ENCODE measurements at regions not wholly inside any gene's neighbourhood (a gene's known extent, or its start where the extent isn't known, plus 50 kb on each side); places are given as distances from the start of the nearest gene placed in this dataset.

GRCh38 chr5:2135354-2135753 is 252.6 kb upstream of the IRX4 start:
- Histone ChIP-seq H4K20me1 (ENCODE audit: insufficient read depth) (no peaks in the 10 kb centered on the region), H3K79me2 (ENCODE audit: insufficient read depth, low read depth) (no peaks in the 10 kb centered on the region), H3K27ac (no peak overlapping the region), H3K4me1 (ENCODE audit: low read depth, poor library complexity, severe bottlenecking) (no peaks in the 10 kb centered on the region), H3K9ac (no peak overlapping the region), H3K4me3 (IDR thresholded peaks at IDR 0.05; ENCODE audit: insufficient read depth, low read depth, low read length) (no peak overlapping the region), H3K27me3 (ENCODE audit: insufficient read depth, low read depth) (no peaks in the 10 kb centered on the region), H2AFZ (ENCODE audit: low read depth) (no peak overlapping the region), H3K4me2 (no peak overlapping the region), H3K36me3 (ENCODE audit: insufficient read depth) (no peaks in the 10 kb centered on the region)
- TF ChIP-seq, protein P1, sequence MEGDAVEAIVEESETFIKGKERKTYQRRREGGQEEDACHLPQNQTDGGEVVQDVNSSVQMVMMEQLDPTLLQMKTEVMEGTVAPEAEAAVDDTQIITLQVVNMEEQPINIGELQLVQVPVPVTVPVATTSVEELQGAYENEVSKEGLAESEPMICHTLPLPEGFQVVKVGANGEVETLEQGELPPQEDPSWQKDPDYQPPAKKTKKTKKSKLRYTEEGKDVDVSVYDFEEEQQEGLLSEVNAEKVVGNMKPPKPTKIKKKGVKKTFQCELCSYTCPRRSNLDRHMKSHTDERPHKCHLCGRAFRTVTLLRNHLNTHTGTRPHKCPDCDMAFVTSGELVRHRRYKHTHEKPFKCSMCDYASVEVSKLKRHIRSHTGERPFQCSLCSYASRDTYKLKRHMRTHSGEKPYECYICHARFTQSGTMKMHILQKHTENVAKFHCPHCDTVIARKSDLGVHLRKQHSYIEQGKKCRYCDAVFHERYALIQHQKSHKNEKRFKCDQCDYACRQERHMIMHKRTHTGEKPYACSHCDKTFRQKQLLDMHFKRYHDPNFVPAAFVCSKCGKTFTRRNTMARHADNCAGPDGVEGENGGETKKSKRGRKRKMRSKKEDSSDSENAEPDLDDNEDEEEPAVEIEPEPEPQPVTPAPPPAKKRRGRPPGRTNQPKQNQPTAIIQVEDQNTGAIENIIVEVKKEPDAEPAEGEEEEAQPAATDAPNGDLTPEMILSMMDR (conservative IDR thresholded peaks at IDR 0.05; ENCODE audit: low read depth, low read length): no peak

GRCh38 chr5:2134543-2135292 is 252.0 kb upstream of the IRX4 start:
- Histone ChIP-seq H3K9ac (no peak overlapping the region), H2AFZ (ENCODE audit: low read depth) (no peak overlapping the region), H3K79me2 (ENCODE audit: insufficient read depth, low read depth) (no peaks in the 10 kb centered on the region), H3K4me1 (ENCODE audit: low read depth, poor library complexity, severe bottlenecking) (no peaks in the 10 kb centered on the region), H3K27me3 (ENCODE audit: insufficient read depth, low read depth) (no peaks in the 10 kb centered on the region), H3K4me2 (no peak overlapping the region), H3K36me3 (ENCODE audit: insufficient read depth) (no peaks in the 10 kb centered on the region), H3K4me3 (IDR thresholded peaks at IDR 0.05; ENCODE audit: insufficient read depth, low read depth, low read length) (no peak overlapping the region), H4K20me1 (ENCODE audit: insufficient read depth) (no peaks in the 10 kb centered on the region), H3K27ac (no peak overlapping the region)
- TF ChIP-seq, protein P1 (conservative IDR thresholded peaks at IDR 0.05; ENCODE audit: low read depth, low read length): no peak

DNA sequence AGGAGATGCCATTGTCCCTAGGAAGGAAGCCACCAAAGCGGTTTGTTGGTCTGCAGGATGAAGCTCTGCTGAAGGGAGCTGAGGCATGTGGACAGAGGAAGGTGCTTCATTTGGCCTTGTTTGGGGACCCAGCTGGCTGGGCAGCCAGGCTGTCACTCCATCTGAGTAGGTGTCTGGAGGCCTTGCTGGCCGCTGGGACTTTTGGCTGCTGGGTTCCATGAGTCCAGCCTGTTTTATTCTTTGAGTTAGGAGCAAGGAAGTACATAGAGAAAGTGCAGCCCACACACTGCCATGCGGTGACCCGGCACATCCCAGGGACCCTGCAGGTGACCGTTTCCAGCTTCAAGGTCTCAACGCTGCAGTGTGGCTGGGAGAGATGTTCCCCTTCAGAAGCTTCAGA is 251.2 kb upstream of the IRX4 start:
- no peaks in the 10 kb centered on the region for H3K36me3 ChIP-seq (ENCODE audit: insufficient read depth)
- TF ChIP-seq, protein P1 (conservative IDR thresholded peaks at IDR 0.05; ENCODE audit: low read depth, low read length): no peak
- H3K4me1 ChIP-seq (ENCODE audit: low read depth, poor library complexity, severe bottlenecking): no peaks in the 10 kb centered on the region
- H4K20me1 ChIP-seq (ENCODE audit: insufficient read depth): no peaks in the 10 kb centered on the region
- H2AFZ ChIP-seq (ENCODE audit: low read depth): no peak overlapping the region
- H3K9ac ChIP-seq: no peak overlapping the region
- H3K27me3 ChIP-seq (ENCODE audit: insufficient read depth, low read depth): no peaks in the 10 kb centered on the region
- no peak overlapping the region for H3K27ac ChIP-seq
- H3K4me2 ChIP-seq: no peak overlapping the region
- no peaks in the 10 kb centered on the region for H3K79me2 ChIP-seq (ENCODE audit: insufficient read depth, low read depth)
- H3K4me3 ChIP-seq (IDR thresholded peaks at IDR 0.05; ENCODE audit: insufficient read depth, low read depth, low read length): no peak overlapping the region

- H3K27me3 ChIP-seq (ENCODE audit: insufficient read depth, low read depth): no peaks in the 10 kb centered on the region
- no peaks in the 10 kb centered on the region for H3K79me2 ChIP-seq (ENCODE audit: insufficient read depth, low read depth)
- no peaks in the 10 kb centered on the region for H3K4me1 ChIP-seq (ENCODE audit: low read depth, poor library complexity, severe bottlenecking)
- no peak overlapping the region for H3K9ac ChIP-seq
- H2AFZ ChIP-seq (ENCODE audit: low read depth): no peak overlapping the region
- TF ChIP-seq, protein P1 (conservative IDR thresholded peaks at IDR 0.05; ENCODE audit: low read depth, low read length): no peak
- no peak overlapping the region for H3K4me2 ChIP-seq
- no peak overlapping the region for H3K27ac ChIP-seq
- H3K36me3 ChIP-seq (ENCODE audit: insufficient read depth): no peaks in the 10 kb centered on the region
- H4K20me1 ChIP-seq (ENCODE audit: insufficient read depth): no peaks in the 10 kb centered on the region
- H3K4me3 ChIP-seq (IDR thresholded peaks at IDR 0.05; ENCODE audit: insufficient read depth, low read depth, low read length): no peak overlapping the region
These were observed 250.4 kb upstream of the IRX4 start for GRCh38 chr5:2133080-2133479.

Data from KMS-11 (cell line).